ENCODE measurements at regions not wholly inside any gene's neighbourhood (a gene's known extent, or its start where the extent isn't known, plus 50 kb on each side); places are given as distances from the start of the nearest gene placed in this dataset.

GRCh38 chr4:110675426-110675825 lies 52.5 kb upstream of the PITX2 start:
- no peak for DNase-seq

- no peak for DNase-seq
These were observed 53.4 kb upstream of the PITX2 start for GRCh38 chr4:110676241-110676640.

- no peak for DNase-seq
These were observed 55.8 kb upstream of the PITX2 start for GRCh38 chr4:110678517-110679227.

- DNase-seq = no peak
These were observed 57.4 kb upstream of the PITX2 start for GRCh38 chr4:110680265-110680664.

GRCh38 chr4:110681381-110681780 lies 58.5 kb upstream of the PITX2 start:
- DNase-seq = no peak

GRCh38 chr4:110682311-110682710 lies 59.4 kb upstream of the PITX2 start:
- DNase-seq = no peak

- no peak for DNase-seq
These were observed 60.7 kb upstream of the PITX2 start for GRCh38 chr4:110683601-110684000.

GRCh38 chr4:110702326-110702725 lies 79.4 kb upstream of the PITX2 start:
- no peak for DNase-seq

- peak; percentile 88 for DNase-seq
These were observed 82.0 kb upstream of the PITX2 start for GRCh38 chr4:110704748-110705439.

- DNase-seq = peak; percentile 47
These were observed 82.5 kb upstream of the PITX2 start for GRCh38 chr4:110705440-110705782.

GRCh38 chr4:110710070-110710469 lies 87.2 kb upstream of the PITX2 start:
- no peak for DNase-seq

GRCh38 chr4:110712486-110712885 lies 89.6 kb upstream of the PITX2 start:
- DNase-seq = no peak

GRCh38 chr4:110730318-110730717 lies 107.4 kb upstream of the PITX2 start:
- DNase-seq = no peak

GRCh38 chr4:110733901-110734300 lies 111.0 kb upstream of the PITX2 start:
- DNase-seq = peak; percentile 8

GRCh38 chr4:110735686-110736085 lies 112.8 kb upstream of the PITX2 start:
- DNase-seq = no peak

GRCh38 chr4:110737931-110738330 lies 115.1 kb upstream of the PITX2 start:
- no peak for DNase-seq

- DNase-seq = no peak
These were observed 119.3 kb upstream of the PITX2 start for GRCh38 chr4:110742143-110742542.

- DNase-seq = no peak
These were observed 125.2 kb upstream of the PITX2 start for GRCh38 chr4:110748071-110748470.

GRCh38 chr4:110751183-110751582 lies 128.3 kb upstream of the PITX2 start:
- no peak for DNase-seq

GRCh38 chr4:110751986-110752385 lies 129.1 kb upstream of the PITX2 start:
- no peak for DNase-seq

- DNase-seq = no peak
These were observed 130.6 kb upstream of the PITX2 start for GRCh38 chr4:110753466-110753865.

GRCh38 chr4:110754716-110755115 lies 131.8 kb upstream of the PITX2 start:
- DNase-seq = peak; percentile 15

GRCh38 chr4:110769578-110769977 lies 146.7 kb upstream of the PITX2 start:
- DNase-seq = no peak

GRCh38 chr4:110770353-110770752 lies 147.5 kb upstream of the PITX2 start:
- no peak for DNase-seq

- no peak for DNase-seq
These were observed 155.6 kb upstream of the PITX2 start for GRCh38 chr4:110778521-110778920.

Measured in MV-4-11 (cell line).